Fibroblast of skin of scalp (primary cell): ENCODE measurements at regions not wholly inside any gene's neighbourhood (a gene's known extent, or its start where the extent isn't known, plus 50 kb on each side); places are given as distances from the start of the nearest gene placed in this dataset.

Experiments
- DNase-seq: peaks from one replicate; pipeline ENCODE4 v3.0.0-alpha.2; 2013

GRCh38 chr12:24027352-24027751 is 77.9 kb upstream of the SOX5 start:
- no peak for DNase-seq

GRCh38 chr12:24025153-24025798 is 75.8 kb upstream of the SOX5 start:
- DNase-seq: no peak

- no peak for DNase-seq
Measured at GRCh38 chr12:24023081-24023480, 73.6 kb upstream of the SOX5 start.

GRCh38 chr12:24021164-24021502 is 71.7 kb upstream of the SOX5 start:
- DNase-seq: no peak

GRCh38 chr12:24020397-24021163 is 71.1 kb upstream of the SOX5 start:
- DNase-seq: no peak

DNA sequence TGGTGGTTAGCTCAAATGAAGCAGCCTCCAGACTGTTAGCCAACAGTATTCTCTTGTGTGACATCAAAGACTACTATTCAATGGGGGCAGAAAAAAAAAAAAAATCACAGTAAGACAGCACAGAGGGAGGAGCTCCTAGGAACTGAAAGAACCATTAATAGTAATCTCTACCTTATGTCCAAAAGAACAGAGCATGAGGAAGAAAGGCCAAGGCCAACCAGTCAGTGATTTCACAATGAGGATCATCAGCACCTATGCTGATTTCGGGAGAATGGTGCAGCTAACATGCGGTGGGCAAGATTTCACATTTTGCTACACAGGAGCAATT is 66.3 kb upstream of the SOX5 start:
- DNase-seq: no peak

- DNase-seq: no peak
Measured at GRCh38 chr12:24014915-24015832, 65.7 kb upstream of the SOX5 start.

- DNase-seq: no peak
Measured at GRCh38 chr12:24014240-24014639, 64.8 kb upstream of the SOX5 start.

DNA sequence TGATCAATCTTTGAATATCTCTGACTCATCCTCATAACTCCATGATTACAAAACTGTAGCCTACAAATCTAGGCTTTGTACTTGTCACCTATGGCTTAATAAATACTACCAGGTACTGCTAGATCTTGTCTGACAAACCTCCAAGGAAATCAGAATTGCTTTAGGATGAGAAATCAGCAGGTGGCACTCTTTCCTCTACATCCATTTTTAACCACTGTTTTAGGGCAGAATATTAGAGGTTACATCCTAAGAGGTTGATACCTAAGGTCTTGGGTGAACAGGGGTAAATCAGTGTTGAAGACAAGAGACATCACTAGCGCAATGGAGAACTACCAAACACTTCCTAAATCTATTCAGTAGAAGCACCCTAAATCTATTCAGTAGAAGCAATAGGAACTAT is 63.1 kb upstream of the SOX5 start:
- DNase-seq: no peak

DNA sequence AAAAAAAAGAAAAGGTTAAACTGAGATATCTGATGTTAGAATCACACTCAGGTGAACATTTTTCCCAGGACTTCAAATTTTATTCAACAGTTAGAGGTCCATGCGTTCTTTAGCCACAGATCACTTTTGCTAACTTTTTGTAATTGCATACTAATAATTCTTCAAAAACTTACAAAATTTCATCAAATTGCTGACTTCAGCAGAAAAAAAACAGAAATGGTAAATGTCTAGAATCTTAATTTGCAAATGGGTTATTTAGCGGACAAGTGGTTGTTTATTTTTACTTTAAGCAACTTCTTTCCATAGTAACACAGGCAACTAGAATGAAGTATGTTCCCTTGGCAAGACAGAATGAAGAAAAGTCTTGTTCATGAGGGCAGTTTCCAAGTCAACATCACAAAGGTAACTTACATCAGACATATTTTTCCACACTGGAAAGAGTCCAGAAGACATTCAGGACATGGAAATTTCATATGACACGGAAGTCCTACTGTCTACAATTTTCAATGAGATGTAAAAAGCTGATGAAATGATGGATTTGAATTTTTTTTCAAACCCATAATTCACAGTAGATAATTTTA is 62.5 kb upstream of the SOX5 start:
- no peak for DNase-seq

DNA sequence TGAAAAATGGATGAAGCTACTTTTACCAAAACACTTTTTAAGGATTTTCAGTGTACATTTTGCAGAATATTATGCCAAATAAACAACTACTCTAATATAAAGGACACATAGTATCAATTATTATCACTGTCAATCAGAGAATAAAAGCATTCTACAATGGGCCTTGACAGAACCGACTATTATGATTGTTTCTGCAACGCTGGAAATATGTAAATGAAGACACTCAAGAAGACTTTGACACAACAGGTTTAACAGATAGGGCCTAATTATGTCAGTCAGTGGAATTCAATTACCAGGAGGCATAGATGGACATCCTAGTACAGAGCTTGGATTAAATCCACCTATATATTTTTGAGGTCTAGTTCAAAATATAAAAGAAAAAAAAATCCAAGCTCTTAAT is 58.7 kb upstream of the SOX5 start:
- DNase-seq: no peak
